HG03457 (cell line): ENCODE measurements at regions not wholly inside any gene's neighbourhood (a gene's known extent, or its start where the extent isn't known, plus 50 kb on each side); places are given as distances from the start of the nearest gene placed in this dataset.
"Not testable (repeated sequence)": the region's sequence is repeated elsewhere in the genome, so short reads cannot be mapped to it uniquely, and the experiment has no call there.

ENCODE experiments used
- ATAC-seq: cut with Tn5 transposase; IDR thresholded peaks from one replicate; pipeline ENCODE4 v1.9.1; 2021; ENCODE audit warnings: moderate number of reproducible peaks; ENCODE audit not compliant: unreplicated experiment

GRCh38 chr6:28794175-28795002, 129.4 kb downstream of the TRIM27 start:
- no peak for ATAC-seq

GRCh38 chr6:28800647-28801046, 123.1 kb downstream of the TRIM27 start:
- not testable (repeated sequence) for ATAC-seq

GRCh38 chr6:28802417-28803336, 121.1 kb downstream of the TRIM27 start:
- no peak for ATAC-seq

GRCh38 chr6:28803337-28803709, 120.5 kb downstream of the TRIM27 start:
- ATAC-seq = no peak

- ATAC-seq = no peak
Measured at GRCh38 chr6:28807682-28808280, 116.0 kb downstream of the TRIM27 start.

GRCh38 chr6:28808383-28808782, 115.4 kb downstream of the TRIM27 start:
- ATAC-seq = no peak

- ATAC-seq = no peak
Measured at GRCh38 chr6:28809947-28810658, 113.7 kb downstream of the TRIM27 start.

GRCh38 chr6:28810659-28811053, 113.1 kb downstream of the TRIM27 start:
- ATAC-seq = no peak

GRCh38 chr6:28811873-28812272, 111.9 kb downstream of the TRIM27 start:
- no peak for ATAC-seq

GRCh38 chr6:28812778-28813569, 110.8 kb downstream of the TRIM27 start:
- ATAC-seq = no peak

- no peak for ATAC-seq
Measured at GRCh38 chr6:28814032-28814976, 109.5 kb downstream of the TRIM27 start.

- no peak for ATAC-seq
Measured at GRCh38 chr6:28816339-28816908, 107.4 kb downstream of the TRIM27 start.

- no peak for ATAC-seq
Measured at GRCh38 chr6:28816909-28817807, 106.6 kb downstream of the TRIM27 start.

GRCh38 chr6:28817808-28818145, 106.0 kb downstream of the TRIM27 start:
- ATAC-seq = no peak

GRCh38 chr6:28824793-28825731, 98.7 kb downstream of the TRIM27 start:
- ATAC-seq = no peak

- no peak for ATAC-seq
Measured at GRCh38 chr6:28825732-28826293, 98.0 kb downstream of the TRIM27 start.
